ENCODE measurements at regions not wholly inside any gene's neighbourhood (a gene's known extent, or its start where the extent isn't known, plus 50 kb on each side); places are given as distances from the start of the nearest gene placed in this dataset.
"Not testable (repeated sequence)": the region's sequence is repeated elsewhere in the genome, so short reads cannot be mapped to it uniquely, and the experiment has no call there.

DNA sequence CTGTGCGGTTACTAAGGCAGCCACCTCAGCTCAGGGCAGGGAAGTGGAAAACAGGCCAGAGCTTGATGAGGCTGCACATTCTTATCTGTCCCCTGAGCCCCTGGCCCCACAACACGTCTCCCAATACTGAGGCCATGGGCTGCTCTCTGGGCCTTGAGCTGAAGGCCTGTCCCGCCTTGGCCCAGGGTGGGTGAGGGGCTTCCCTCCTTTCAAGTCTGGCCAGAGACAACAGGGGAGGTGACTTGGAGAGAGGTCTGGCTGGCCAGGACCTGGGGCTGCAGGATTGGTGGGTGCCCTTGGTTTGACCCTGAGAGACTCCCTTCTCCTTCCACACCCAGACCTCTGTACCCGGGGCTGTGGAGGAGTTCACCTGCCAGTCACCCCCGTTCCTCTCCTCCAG is 563.8 kb downstream of the PTPRU start:
- no peak for ATAC-seq

DNA sequence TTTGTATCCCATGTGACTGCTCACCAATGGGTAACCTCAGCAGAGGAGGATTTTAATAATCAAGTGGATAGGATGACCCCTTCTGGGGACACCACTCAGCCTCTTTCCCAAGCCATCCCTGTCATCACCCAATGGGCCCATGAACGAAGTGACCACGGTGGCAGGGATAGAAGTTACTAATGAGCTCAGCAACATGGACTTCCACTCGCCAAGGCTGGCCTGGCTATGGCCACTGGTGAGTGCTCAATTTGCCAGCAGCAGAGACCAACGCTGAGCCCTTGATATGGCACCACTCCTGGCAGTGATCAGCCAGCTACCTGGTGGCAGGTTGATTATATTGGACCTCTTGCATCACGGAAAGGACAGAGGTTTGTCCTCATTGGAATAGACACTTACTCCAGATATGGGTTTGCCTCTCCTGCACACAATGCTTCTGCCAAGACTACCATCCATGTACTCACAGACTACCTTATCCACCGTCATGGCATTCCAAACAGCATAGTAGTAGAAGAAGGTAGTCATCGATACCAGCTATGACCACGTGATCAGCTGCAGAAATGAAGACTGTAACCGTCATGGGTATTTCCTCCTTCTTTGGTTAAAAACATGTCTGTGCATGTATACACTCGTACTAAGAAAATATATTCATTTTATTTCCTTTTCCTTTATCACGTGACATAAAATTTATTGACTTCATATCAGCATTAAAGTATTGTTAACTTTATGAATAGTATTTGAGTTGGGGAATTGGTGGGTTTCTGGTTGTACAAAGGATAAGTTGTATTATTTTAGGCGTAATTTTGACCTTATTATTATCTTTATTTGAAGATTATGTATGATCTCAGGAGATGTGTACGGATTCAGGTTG is 562.6 kb downstream of the PTPRU start:
- ATAC-seq: no peak

DNA sequence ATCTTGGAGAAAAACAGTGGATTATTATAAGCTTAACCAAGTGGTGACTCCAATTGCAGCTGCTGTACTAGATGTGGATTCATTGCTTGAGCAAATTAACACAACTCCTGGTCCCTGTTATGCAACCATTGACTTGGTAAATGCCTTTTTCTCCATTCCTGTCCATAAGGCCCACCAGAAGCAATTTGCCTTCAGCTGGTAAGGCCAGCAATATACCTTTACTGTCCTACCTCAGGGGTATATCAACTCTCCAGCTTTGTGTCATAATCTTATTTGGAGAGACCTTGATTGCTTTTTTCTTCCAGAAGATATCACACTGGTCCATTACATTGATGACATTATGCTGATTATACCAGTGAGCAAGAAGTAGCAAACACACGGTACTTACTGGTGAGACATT is 560.8 kb downstream of the PTPRU start:
- not testable (repeated sequence) for ATAC-seq

DNA sequence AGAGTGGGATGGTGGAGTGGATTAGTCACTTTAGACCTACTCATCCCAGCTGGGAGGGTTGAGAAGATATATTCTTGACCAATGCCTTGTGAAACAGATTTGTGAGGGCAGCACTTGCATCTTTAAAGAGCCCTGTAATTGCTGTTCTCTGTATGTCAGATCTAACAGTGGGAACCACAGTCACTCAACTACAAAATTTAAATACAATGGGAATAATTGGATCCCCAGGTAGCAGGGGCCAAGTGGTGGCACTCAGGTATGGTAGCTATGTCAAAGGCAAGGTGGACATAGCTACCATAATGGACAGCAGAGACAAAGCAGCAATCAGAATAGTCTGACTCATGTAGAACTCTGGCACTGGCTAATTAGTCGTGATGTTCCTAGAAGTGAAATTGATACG is 559.6 kb downstream of the PTPRU start:
- ATAC-seq: not testable (repeated sequence)

DNA sequence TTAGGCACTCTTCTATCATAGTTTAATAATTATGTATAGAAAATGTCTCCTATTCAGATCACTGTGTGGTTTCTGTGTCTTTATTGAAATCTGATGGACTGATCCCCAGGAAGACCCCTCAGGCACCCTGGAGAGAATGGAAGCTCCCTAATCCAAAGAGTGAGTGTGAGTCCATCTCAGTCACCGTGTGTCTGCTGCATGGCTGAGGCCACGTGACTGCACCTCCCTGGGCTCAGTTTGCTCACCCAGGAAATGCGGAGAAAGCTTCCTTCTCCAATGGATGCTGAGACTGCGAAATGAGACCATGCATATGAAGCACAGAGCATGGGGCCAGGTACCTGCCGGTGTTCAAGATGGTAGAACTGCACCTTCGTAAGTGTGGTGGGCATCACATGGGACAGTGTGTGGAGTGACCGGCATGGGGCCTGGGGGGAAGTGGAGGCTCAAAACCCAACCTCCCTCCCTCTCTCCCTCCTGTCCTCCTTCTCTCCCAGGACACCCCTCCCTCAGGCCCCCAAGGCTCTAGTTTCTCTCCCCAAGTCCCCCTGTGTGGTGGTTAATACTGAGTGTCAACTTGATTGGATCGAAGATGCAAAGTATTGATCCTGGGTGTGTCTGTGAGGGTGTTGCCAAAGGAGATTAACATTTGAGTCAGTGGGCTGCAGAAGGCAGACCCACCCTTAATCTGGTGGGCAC is 557.5 kb downstream of the PTPRU start:
- no peak for ATAC-seq

DNA sequence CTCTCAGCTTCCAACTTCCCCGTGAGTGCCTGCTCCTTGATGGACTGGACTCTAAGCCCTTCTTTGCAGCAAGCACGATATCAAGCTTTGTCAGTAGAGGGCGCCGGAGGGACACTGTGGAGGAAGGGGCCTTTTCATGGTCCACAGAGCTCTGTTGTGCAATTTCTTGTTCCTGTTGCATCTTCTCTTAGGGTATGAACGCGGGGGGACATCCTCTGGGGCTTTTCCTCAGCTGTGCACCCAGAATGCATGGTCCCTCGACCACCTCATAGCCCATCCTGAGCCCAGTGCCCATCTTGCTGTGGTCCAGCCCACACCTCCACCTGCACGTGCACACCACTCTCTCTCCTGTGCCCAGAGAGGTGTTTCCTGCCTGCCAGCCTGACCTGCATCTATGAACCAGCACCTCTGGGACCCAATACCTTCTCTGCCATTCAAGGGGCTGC is 556.8 kb downstream of the PTPRU start:
- no peak for ATAC-seq

DNA sequence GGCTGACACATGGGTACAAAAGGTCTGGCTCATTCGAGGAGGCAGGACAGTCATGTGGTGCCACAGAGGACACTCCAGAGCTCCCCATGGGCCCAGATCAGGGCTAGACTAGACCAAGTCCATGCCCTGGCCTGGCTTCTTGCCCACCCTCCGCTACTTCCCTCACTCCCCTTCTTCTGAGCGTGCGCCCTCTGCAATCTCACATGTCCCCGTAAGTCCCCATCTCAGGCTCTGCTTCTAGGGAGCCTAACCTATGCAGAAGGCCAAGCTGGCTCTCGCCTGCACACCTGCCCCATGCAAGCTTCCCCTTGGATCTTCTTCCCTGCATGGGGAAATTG is 553.6 kb downstream of the PTPRU start:
- ATAC-seq: no peak

DNA sequence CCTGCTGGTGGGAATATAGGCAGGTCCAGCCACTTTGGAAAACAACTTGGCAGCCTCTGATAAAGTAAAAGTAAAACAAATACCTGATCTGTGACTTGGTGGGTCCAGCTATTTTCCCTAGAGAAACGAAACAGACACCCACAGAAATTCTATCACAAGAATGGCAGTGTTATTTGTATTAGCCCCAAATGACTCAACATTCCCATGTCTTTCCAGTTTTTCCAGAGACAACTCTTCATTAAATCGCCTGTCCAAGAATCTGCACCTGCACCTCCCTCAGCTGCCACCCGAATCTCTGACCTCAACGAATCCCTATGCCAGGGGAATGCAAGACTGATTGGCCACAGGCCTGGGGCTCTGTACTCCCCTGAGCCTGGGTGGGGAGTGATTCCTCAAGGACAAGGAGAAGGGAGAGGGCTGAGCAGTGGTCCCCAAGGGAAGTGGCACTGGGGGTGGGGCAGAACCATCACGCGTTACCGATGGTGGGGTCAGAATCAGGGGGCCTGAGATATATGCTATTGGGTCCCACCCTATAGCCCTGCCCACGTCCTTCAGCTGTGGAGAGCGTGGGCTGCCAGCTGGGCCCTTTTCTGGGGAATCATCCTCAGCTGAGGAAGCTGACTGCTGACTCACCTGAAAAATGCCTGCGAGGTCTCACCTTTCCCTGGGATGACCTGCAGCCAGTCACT is 553.0 kb downstream of the PTPRU start:
- ATAC-seq: no peak

DNA sequence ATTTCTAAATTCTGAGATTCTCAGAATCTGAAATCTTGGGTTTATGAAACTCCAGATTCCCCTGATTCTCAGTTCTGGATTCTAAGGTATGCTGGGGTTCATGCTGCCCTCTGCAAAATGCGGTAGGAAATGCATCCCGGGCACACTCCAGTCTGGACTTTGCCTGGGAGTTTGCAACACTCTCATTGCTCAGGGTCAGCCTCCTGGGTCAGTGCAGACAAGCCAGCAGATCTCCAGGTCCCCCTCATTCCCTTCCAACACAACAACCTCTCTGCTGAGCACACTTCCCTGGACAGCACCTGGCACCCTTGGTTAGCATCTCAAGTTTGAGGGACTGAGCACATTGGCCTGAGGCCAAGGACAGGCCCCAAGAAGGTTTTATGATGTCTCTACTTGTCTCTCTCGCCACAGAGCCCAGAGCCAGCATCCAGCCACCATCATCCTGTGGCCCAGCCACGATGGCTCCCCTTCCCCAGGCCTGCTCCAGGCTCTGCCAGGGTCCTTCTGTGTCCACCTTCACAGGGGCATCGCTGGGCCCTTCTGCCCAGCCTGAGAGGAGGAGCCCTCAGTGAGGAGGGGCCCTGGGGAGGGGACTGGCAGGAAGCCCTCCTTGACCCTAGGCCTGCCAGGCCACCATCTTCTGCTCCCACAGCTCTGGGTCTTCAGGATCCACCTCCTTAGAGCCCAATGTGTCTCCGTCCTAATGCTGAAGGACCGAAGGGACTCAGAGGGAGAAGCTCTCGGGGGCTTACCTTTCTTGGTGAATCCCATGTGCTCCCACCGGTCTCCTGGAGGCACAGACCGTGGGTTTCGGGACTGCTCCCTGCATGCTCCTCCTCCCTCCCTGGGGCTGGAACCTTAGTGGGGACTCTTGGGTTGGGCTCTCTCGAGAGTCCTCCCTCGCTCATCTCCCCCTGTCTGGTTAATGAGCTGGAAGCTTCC is 550.7 kb downstream of the PTPRU start:
- no peak for ATAC-seq

DNA sequence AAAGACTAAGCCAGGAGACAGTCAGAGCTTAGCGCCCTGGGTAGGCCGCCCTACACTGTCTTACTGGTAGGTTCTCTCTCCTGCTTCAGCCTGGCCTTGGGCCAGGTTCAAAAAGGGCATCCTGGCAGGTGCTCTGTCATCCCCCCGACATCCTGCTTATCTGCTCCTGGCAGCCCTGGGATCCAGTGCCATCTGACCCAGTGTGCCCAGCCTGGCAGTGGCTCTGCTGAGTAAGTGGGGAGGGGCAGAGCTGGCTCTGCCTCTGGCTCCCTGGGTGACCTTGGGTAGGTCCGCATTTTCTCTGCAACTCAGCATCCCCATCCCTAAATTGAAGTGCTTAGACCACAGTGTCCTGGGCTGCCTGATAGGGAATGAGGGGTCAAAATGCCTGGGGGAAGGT is 549.9 kb downstream of the PTPRU start:
- ATAC-seq: no peak

DNA sequence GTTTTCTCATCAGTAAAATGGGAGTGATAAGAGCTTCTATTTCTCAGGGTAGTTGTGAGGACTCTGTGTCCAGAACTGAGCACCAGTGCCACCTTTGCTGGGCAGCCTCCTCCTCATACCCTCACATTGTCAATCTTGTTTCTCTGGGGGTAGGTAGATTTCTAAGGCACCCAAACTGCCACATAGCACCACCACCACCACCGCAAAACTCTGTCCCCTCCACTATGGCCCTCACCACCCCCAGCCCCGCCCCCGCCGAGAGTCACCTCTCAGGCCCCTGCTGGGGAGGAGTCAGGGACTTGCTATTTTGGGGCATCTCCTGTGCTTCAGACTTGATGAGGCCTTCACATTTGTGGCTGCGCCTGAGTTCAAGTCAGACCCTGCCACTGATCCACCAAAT is 549.2 kb downstream of the PTPRU start:
- no peak for ATAC-seq

DNA sequence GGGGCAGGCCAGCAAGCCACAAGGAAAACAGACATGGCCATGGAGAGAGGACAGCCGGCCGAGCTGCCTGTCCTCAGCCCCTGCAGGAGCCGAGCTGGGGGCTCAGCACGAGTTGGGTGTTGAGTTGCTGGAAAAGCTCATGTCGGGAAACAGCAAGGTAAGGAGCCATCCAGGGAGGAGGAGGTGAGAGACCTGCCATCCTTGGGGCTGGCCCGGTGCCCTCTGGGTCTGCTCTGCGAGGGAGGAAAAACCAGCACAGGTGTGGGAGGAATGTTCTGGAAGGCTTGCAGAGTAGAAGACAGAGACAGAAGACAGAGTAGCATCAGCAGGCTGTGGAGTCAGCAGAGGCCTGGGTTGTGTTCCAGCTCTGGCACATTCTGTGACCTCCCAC is 548.8 kb downstream of the PTPRU start:
- ATAC-seq: no peak

DNA sequence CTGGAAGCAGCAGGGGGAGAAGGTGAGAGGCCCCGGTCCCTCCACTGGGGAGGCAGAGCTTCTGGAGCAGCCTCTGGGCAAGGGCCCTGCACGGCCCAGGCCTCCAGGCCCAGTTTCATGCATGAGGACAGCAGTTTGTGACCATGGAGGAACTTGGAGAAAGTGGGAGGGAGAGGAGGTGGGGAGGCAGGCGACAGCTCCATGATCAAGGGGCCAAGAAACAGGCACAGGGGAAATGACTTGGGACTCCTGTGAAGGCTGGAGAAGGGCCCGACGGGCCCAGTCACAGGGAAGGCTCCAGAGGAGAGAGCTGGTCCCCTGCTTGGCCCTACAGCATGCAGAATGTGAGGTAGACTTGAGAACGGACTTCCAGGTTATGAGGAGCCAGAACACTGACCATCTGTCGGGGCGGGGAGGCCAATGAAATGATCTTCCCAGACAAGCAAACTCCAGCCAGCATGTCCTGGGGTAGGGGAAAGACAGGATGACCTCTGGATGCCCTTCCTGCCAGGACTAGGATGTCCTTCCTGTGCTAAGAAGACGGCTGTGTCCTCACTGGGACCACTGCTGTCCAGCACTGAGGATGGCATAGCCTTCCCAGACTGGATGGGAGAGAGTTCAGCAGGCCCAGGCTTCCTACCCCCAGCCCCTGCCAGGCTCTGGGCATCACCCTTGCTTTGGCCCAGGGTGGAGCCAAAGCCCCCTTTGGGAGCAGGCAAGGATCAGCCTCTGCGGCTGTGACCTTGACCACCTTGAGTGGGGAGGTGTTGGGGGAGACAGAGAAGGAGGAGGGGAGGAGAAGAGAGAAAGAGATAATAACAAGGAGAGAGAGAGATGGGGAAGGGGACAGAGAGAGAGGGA is 548.2 kb downstream of the PTPRU start:
- no peak for ATAC-seq

DNA sequence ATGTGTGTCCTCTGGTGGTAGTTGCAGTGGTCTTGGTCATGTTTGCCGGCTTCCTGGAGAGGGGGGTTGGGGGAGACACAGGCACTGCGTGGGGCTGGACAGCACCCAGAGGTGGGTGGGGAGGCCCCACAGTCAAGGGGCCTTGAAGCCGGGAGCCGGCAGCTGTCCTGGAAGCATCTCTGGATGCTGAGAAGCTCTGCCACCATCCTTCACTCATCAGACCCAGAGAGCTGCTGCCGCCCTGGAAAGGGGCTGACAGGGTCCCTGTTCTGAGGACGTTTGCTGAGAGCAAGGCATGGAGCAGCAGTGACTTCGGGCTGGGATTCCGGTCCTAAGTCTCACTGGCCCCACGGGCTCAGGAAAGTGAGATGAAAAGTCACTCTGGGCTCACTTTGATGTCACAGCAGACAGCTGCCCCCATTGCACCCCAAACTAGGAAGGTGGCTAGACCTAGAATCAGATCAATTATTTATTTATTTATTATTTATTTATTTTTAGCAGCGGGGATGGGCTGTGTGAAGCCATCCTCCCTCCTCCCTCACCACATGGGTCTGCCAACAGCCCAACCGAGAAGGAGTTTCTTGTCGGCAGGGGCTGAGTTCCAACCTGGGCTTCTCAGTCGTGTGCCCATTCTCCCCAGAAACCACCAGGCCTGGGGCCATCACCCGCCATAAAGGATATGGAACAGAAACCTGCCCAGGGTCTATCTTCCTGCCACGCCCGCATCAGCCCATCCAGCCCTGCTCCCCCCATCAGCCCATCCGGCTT is 547.4 kb downstream of the PTPRU start:
- ATAC-seq: no peak

DNA sequence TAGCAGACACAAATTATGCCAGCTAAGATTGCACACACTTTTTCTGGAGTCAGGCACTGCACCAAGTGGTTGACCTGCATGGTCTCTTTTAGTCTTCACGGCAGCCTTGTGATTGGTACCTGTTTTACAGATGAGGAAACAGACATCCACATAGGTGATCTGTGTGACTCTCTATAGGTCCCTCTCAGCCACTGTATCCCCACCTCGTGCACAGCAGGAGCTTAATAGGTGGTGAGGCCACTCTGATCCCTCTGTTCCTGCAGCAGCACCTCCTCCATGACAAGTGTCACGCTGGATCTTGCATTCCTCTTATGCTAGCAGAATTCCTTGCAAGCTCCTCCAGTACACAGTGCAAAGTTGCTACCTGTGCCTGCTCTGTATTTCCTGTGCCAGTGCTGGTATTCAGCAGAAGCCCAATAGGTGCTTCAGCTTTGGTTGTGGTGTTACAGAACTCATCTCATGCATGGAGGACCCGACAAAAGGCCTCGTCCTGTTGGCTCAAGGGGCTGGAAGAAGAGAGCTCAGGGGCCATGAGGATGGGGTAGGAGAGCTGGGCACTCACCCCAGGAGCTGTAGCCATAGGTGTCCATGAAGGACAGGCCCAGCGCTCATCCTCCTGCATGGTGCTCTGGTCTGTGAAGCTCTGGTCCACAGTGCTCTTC is 546.7 kb downstream of the PTPRU start:
- ATAC-seq: no peak

DNA sequence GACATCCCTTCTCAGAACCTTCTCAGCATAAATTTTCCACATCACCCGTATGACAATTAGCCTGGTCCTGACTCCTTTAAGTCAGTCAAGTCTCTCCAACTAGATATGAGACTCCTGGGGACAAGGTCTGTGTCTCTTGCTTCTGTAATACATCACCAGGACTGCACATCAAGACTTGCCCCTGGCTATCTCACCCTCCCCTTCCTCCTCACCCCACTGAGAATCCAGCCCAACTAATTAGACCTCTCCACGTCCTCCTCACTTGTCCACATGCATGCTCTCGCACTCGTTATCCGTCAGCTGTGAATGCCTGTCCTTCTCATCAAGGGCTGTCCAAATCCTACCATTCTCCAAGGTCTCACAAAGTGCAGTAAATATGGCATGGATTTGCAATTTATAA is 542.8 kb downstream of the PTPRU start:
- ATAC-seq: no peak

DNA sequence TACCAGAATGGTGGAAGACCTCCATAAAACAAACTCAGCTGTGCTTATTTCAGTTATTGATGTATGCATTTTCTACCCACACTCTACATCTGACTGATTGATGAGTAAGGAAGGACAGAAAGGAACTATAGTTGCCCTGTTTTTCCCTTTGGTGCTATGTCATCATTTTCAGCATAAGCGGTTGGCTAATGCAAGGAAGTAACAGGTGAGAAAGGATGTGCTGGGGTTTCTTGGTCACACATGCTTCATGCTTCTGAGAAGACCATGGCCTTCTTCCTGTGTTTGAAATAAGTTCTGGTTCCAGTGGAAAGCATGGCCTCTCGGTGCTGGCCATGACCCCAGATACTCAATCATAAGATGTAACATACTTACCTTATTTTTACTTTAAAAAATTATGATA is 541.2 kb downstream of the PTPRU start:
- ATAC-seq: no peak

DNA sequence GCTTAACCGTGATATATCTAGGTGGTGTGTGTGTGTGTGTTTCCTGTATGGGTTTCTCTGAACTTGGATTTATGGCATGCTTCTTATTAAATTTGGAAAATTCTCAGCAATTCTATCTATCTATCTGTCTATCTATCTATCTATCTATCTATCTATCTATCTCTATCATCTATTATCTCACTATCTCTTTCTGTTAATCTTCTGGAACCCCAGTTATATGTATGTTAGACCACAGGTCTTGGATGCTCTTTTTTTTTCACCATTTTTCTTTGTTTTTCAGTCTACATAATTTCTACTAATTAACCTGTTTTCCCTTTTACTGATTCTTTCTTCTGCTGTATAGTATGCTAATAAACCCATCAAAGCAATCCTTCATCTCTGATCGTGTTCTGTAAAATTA is 538.0 kb downstream of the PTPRU start:
- no peak for ATAC-seq

DNA sequence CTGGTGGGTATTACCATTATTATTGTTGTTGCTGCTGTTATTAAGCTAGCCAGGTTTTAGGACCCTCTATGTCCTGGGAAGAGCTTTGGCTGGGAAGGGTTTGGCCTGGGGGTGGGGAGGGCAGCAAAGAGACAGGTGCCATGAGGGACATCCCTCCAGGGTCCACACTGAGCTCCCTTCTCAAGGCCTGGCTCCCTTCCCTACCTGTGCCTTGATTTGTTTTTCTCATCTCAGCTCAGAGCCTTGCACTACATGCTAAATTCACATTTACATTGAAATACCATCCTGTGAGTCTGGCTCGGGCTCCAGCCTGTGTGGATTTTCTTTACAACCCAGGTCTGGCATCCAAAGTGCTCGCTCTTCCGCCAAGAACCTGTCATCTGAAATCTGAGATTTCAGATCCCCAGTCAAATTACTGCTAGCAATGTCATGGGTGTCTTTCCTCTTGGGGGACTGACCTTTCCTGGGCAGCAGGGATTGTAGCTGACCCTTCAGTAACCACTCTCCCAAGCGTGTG is 536.3 kb downstream of the PTPRU start:
- no peak for ATAC-seq

Measured in activated CD4-positive, CD25-positive, alpha-beta regulatory T cell treated with anti-CD3 and anti-CD28 coated beads, Interleukin-2, amount 50 U/mL, for 24 hours (primary cell).